Suprapubic skin (tissue), 4 donors: ENCODE measurements at regions not wholly inside any gene's neighbourhood (a gene's known extent, or its start where the extent isn't known, plus 50 kb on each side); places are given as distances from the start of the nearest gene placed in this dataset.

ENCODE experiments used
- POLR2A ChIP-seq, 2 donors: fragments of 450-650 bp; IDR thresholded peaks; one replicate each; pipeline ENCODE4 v1.6.1; 2017; ENCODE audit warnings: antibody characterized with exemption in 2 of 2, mild to moderate bottlenecking in 2 of 2, moderate library complexity in 2 of 2
- POLR2AphosphoS5 ChIP-seq, 3 donors: sonication (generic); formaldehyde crosslinking; IDR thresholded peaks; one replicate each; pipeline ENCODE4 v1.6.1; 2017; ENCODE audit warnings: antibody characterized with exemption in 3 of 3
- TF ChIP-seq, protein P1 (sequence below), 2 donors: fragments of 200-600 bp in 1 of 2; fragments of 450-650 bp in 1 of 2; sonication (generic) in 1 of 2; IDR thresholded peaks; one replicate each; pipeline ENCODE4 v1.5.1; 2016 to 2019; ENCODE audit warnings: antibody characterized with exemption in 2 of 2, mild to moderate bottlenecking in 1 of 2, moderate library complexity in 1 of 2

DNA sequence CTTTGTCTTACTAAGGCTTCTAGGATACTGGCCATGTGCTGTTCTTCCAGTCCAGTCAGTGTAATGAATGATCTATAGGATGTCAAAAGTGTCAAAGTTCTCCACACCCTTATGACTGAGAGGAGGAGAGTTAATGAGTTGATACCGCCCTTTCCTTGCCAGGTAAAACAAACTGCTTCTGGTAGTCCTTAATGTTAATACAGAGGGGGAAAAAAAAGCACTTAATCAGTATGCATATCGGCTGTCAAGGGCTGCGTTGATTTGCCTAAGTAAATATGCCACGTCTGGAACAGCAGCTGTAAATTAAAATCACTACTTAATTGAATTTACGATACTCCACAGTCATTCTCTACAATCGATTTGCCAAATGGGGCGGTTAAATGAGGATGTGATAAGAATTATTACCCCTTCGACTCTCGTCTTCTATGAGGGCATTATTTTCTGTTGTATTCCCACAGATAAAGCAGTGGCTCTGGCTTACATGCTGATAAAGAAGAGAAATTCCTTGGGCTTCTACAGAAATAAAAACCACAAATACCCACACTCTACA, 416.0 kb downstream of the KCNH5 start:
- TF ChIP-seq, protein P1, sequence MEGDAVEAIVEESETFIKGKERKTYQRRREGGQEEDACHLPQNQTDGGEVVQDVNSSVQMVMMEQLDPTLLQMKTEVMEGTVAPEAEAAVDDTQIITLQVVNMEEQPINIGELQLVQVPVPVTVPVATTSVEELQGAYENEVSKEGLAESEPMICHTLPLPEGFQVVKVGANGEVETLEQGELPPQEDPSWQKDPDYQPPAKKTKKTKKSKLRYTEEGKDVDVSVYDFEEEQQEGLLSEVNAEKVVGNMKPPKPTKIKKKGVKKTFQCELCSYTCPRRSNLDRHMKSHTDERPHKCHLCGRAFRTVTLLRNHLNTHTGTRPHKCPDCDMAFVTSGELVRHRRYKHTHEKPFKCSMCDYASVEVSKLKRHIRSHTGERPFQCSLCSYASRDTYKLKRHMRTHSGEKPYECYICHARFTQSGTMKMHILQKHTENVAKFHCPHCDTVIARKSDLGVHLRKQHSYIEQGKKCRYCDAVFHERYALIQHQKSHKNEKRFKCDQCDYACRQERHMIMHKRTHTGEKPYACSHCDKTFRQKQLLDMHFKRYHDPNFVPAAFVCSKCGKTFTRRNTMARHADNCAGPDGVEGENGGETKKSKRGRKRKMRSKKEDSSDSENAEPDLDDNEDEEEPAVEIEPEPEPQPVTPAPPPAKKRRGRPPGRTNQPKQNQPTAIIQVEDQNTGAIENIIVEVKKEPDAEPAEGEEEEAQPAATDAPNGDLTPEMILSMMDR (IDR thresholded peaks at IDR 0.05): no peak
- TF ChIP-seq POLR2AphosphoS5 (IDR thresholded peaks at IDR 0.05) (no peak), POLR2A (IDR thresholded peaks at IDR 0.05) (no peak)
